ENCODE measurements at regions not wholly inside any gene's neighbourhood (a gene's known extent, or its start where the extent isn't known, plus 50 kb on each side); places are given as distances from the start of the nearest gene placed in this dataset.
A peak's percentile ranks its signal among the peaks of the same experiment; 100 is the strongest.

DNA sequence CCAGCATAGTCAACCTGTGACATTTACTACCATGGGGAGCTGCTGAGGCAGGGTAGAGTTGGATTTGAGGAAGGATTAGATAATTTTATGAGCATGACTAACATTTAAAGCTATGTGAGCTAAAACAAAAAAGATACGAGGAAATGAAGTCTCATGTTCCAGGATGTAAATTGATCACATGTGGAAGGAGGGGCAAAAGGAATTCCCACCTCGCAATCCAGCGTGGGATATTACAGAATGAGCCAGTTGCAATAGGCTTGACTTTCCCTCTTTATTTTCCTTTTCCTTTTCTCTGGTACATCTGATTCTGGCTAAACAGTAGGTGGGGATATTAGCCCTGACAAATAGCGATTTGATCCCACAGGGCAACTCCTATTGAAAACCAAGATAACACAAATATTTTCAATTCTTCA lies 214.9 kb upstream of the HMGA2 start (continued):
- TF ChIP-seq EZH2phosphoT487 (IDR thresholded peaks at IDR 0.05; ENCODE audit: borderline replicate concordance) (no peak), POLR2A (IDR thresholded peaks at IDR 0.05; ENCODE audit: borderline replicate concordance, extremely low read depth, insufficient read depth, insufficient read length) (no peak), EZH2 (IDR thresholded peaks at IDR 0.05) (no peak)

DNA sequence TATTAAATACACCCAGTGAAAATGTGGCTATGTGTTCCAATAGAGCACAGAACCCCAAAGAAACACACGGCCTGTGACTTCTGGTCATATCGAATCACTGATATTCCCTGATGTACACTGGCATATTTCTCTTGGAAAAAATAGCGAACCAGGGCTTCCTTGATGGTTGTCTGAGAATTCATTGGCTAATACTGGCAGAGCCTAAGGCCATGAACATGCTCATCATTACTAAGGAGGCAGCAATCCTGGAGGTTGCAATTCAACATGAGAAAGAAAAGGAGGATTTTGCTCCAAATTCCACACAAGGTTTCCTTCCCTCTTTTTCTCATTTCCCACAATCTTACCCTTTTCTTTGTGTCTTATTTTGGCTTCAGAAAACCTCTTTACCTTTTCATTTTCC lies 212.9 kb upstream of the HMGA2 start:
- DNase-seq (ENCODE audit: low read depth, low spot score) = no peak
- ATAC-seq = no peak
- H3K4me1 ChIP-seq (ENCODE audit: control insufficient read depth in 1 of 2, insufficient read depth in 2 of 2, low read length in 2 of 2) = peaks cover 42 to 89% of the 10 kb centered on the region in 2 experiments
- RAD21 ChIA-PET (ENCODE audit: low non-redundant PET in 1 of 2, low total read pairs in 2 of 2, uncharacterized antibody in 2 of 2, unreplicated experiment in 2 of 2) = no interaction called here
- POLR2A ChIA-PET = interaction anchor here (1.0 kb wide), 1 partner anchor 8 kb away, joined by 4 read pairs; no protein-coding TSS in a partner anchor
- H4K20me1 ChIP-seq (ENCODE audit: insufficient read depth) = no peaks in the 10 kb centered on the region
- CTCF ChIA-PET = no interaction called here
- BruUV-seq (replicated peaks) = no TSS peak
- peaks cover 0 to 3% of the 10 kb centered on the region in 2 experiments; a peak in 1 of 4 replicates for H3K9me3 ChIP-seq (ENCODE audit: control insufficient read depth in 1 of 2, insufficient read depth in 1 of 2, low read depth in 1 of 2, low read length in 2 of 2)
- no peak overlapping the region for H3K4me2 ChIP-seq (ENCODE audit: low read length)
- no peak overlapping the region for H3K4me3 ChIP-seq (replicated peaks in 1 of 2; ENCODE audit: low read depth in 1 of 2, low read length in 2 of 2)
- H3K9me2 ChIP-seq (ENCODE audit: insufficient read depth) = no peaks in the 10 kb centered on the region
- peaks cover 0 to 33% of the 10 kb centered on the region in 2 experiments; a peak in 2 of 4 replicates for H3K36me3 ChIP-seq (ENCODE audit: control insufficient read depth in 1 of 2, insufficient read depth in 2 of 2, low read length in 2 of 2)
- TF ChIP-seq ZFX (IDR thresholded peaks at IDR 0.05) (no peak), CBX3 (IDR thresholded peaks at IDR 0.05; ENCODE audit: low read depth) (0 out of 2 replicates have a peak, but pooled peaks have one; percentile 17), EZH2 (IDR thresholded peaks at IDR 0.05) (no peak)
- H3K27ac ChIP-seq (ENCODE audit: low read depth, low read length) = peak overlapping the region; percentile 5; the same call in 1 of the 2 replicates
- H3K27me3 ChIP-seq (ENCODE audit: insufficient read depth, low read length) = no peaks in the 10 kb centered on the region
- H2AFZ ChIP-seq (ENCODE audit: low read depth, low read length, poor library complexity, severe bottlenecking) = no peak overlapping the region
- no peaks in the 10 kb centered on the region; the same call in 1 of the 2 replicates for H3K79me2 ChIP-seq (ENCODE audit: insufficient read depth, low read length)
- no peak overlapping the region for H3K9ac ChIP-seq (ENCODE audit: low read length)
- intact Hi-C loops (cut with micrococcal nuclease) = no loop called here

DNA sequence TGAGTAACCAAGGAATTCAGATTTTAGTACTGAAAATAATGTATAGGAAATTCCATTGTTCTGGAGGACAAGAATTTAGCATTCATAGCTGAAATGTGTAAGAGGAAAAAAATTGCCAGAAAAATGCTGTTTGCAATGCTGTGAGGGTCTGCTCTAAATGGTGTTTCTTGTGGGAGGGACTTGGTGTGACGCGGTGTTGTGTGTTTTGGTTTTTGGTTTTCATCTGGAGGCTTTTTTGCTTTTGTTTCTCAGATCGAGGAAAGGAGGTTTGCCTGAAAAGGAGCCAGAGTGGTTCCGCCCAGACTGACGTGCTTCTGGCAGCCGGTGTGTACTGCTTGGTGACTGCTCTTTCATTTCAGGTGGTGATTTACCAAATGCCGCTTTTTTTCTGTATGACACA lies 211.8 kb upstream of the HMGA2 start:
- peaks cover 32 to 84% of the 10 kb centered on the region in 2 experiments for H3K4me1 ChIP-seq (ENCODE audit: control insufficient read depth in 1 of 2, insufficient read depth in 2 of 2, low read length in 2 of 2)
- DNase-seq (ENCODE audit: low read depth, low spot score) (no peak), ATAC-seq (no peak)
- H3K27ac ChIP-seq (ENCODE audit: low read depth, low read length) = peak overlapping the region; percentile 30; the same call in 1 of the 2 replicates
- peaks cover 0 to 23% of the 10 kb centered on the region in 2 experiments; a peak in 2 of 4 replicates for H3K36me3 ChIP-seq (ENCODE audit: control insufficient read depth in 1 of 2, insufficient read depth in 2 of 2, low read length in 2 of 2)
- intact Hi-C loops (cut with micrococcal nuclease) = no loop called here
- TF ChIP-seq, protein P1, sequence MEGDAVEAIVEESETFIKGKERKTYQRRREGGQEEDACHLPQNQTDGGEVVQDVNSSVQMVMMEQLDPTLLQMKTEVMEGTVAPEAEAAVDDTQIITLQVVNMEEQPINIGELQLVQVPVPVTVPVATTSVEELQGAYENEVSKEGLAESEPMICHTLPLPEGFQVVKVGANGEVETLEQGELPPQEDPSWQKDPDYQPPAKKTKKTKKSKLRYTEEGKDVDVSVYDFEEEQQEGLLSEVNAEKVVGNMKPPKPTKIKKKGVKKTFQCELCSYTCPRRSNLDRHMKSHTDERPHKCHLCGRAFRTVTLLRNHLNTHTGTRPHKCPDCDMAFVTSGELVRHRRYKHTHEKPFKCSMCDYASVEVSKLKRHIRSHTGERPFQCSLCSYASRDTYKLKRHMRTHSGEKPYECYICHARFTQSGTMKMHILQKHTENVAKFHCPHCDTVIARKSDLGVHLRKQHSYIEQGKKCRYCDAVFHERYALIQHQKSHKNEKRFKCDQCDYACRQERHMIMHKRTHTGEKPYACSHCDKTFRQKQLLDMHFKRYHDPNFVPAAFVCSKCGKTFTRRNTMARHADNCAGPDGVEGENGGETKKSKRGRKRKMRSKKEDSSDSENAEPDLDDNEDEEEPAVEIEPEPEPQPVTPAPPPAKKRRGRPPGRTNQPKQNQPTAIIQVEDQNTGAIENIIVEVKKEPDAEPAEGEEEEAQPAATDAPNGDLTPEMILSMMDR (IDR thresholded peaks at IDR 0.05 in 2 of 3, conservative IDR thresholded peaks at IDR 0.05 in 1 of 3; ENCODE audit: borderline replicate concordance in 1 of 3, insufficient read depth in 1 of 3, low read depth in 2 of 3, low read length in 2 of 3) = no peak
- TF ChIP-seq ELF1 (IDR thresholded peaks at IDR 0.05; ENCODE audit: borderline replicate concordance, low read depth) (no peak), POLR2AphosphoS5 (IDR thresholded peaks at IDR 0.05; ENCODE audit: low read depth, low read length) (no peak), EGR1 (IDR thresholded peaks at IDR 0.05; ENCODE audit: low read depth) (no peak), EZH2 (IDR thresholded peaks at IDR 0.05) (no peak), POLR2A (IDR thresholded peaks at IDR 0.05; ENCODE audit: borderline replicate concordance, extremely low read depth, insufficient read depth, insufficient read length) (no peak), TCF7L2 (IDR thresholded peaks at IDR 0.05; ENCODE audit: borderline replicate concordance, extremely low read depth, insufficient read depth, insufficient read length) (no peak), CEBPB (IDR thresholded peaks at IDR 0.05; ENCODE audit: low read depth) (no peak), SIN3A (IDR thresholded peaks at IDR 0.05; ENCODE audit: low read depth) (no peak), FOSL1 (IDR thresholded peaks at IDR 0.05; ENCODE audit: low read depth) (no peak)
- TF ChIP-seq, protein P2, sequence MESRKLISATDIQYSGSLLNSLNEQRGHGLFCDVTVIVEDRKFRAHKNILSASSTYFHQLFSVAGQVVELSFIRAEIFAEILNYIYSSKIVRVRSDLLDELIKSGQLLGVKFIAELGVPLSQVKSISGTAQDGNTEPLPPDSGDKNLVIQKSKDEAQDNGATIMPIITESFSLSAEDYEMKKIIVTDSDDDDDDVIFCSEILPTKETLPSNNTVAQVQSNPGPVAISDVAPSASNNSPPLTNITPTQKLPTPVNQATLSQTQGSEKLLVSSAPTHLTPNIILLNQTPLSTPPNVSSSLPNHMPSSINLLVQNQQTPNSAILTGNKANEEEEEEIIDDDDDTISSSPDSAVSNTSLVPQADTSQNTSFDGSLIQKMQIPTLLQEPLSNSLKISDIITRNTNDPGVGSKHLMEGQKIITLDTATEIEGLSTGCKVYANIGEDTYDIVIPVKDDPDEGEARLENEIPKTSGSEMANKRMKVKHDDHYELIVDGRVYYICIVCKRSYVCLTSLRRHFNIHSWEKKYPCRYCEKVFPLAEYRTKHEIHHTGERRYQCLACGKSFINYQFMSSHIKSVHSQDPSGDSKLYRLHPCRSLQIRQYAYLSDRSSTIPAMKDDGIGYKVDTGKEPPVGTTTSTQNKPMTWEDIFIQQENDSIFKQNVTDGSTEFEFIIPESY (IDR thresholded peaks at IDR 0.05; ENCODE audit: extremely low read depth, insufficient replicate concordance, low read length) = no peak
- TF ChIP-seq, protein P3, sequence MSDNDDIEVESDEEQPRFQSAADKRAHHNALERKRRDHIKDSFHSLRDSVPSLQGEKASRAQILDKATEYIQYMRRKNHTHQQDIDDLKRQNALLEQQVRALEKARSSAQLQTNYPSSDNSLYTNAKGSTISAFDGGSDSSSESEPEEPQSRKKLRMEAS (IDR thresholded peaks at IDR 0.05) = no peak
- H3K4me2 ChIP-seq (ENCODE audit: low read length) = no peak overlapping the region
- RAD21 ChIA-PET (ENCODE audit: low non-redundant PET in 1 of 2, low total read pairs in 2 of 2, uncharacterized antibody in 2 of 2, unreplicated experiment in 2 of 2) = no interaction called here
- H3K9me3 ChIP-seq (ENCODE audit: control insufficient read depth in 1 of 2, insufficient read depth in 1 of 2, low read depth in 1 of 2, low read length in 2 of 2) = peaks cover 0 to 3% of the 10 kb centered on the region in 2 experiments; a peak in 1 of 4 replicates
- POLR2A ChIA-PET = interaction anchor here (1.0 kb wide), 1 partner anchor 9 kb away, joined by 4 read pairs; no protein-coding TSS in a partner anchor
- no peak overlapping the region for H3K9ac ChIP-seq (ENCODE audit: low read length)
- H3K27me3 ChIP-seq (ENCODE audit: insufficient read depth, low read length) = no peaks in the 10 kb centered on the region
- H4K20me1 ChIP-seq (ENCODE audit: insufficient read depth) = no peaks in the 10 kb centered on the region
- H3K79me2 ChIP-seq (ENCODE audit: insufficient read depth, low read length) = no peaks in the 10 kb centered on the region
- BruUV-seq (replicated peaks) = no TSS peak
- H3K4me3 ChIP-seq (replicated peaks in 1 of 2; ENCODE audit: low read depth in 1 of 2, low read length in 2 of 2) = no peak overlapping the region
- H3K9me2 ChIP-seq (ENCODE audit: insufficient read depth) = no peaks in the 10 kb centered on the region
- CTCF ChIA-PET = interaction anchor here (0.9 kb wide), 1 partner anchor 10 kb away, joined by 3 read pairs; no protein-coding TSS in a partner anchor
- H2AFZ ChIP-seq (ENCODE audit: low read depth, low read length, poor library complexity, severe bottlenecking) = no peak overlapping the region

Data from HCT116 (cell line).